ENCODE measurements at regions not wholly inside any gene's neighbourhood (a gene's known extent, or its start where the extent isn't known, plus 50 kb on each side); places are given as distances from the start of the nearest gene placed in this dataset.

DNA sequence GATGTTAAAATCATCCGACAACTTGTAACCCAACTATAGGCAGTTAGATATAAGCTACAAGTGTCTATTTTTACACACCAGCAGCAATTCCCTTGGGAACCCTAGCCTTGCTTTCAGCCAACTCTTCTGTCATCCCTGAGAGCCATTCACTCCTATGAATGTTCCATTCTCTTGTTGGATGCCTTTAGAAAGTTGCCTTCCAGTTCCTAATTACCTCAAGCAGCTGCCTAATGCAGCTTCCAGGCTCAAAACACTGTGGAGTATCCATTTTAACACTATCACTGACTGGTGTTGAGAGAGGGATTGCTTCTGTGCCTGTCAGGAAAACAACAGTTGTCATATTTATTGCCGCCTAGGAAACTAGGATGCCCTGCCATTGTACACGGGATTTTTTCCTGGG is 402.0 kb upstream of the ACVR2A start:
- TF ChIP-seq, protein P1, sequence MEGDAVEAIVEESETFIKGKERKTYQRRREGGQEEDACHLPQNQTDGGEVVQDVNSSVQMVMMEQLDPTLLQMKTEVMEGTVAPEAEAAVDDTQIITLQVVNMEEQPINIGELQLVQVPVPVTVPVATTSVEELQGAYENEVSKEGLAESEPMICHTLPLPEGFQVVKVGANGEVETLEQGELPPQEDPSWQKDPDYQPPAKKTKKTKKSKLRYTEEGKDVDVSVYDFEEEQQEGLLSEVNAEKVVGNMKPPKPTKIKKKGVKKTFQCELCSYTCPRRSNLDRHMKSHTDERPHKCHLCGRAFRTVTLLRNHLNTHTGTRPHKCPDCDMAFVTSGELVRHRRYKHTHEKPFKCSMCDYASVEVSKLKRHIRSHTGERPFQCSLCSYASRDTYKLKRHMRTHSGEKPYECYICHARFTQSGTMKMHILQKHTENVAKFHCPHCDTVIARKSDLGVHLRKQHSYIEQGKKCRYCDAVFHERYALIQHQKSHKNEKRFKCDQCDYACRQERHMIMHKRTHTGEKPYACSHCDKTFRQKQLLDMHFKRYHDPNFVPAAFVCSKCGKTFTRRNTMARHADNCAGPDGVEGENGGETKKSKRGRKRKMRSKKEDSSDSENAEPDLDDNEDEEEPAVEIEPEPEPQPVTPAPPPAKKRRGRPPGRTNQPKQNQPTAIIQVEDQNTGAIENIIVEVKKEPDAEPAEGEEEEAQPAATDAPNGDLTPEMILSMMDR (IDR thresholded peaks at IDR 0.05; ENCODE audit: extremely low read depth, insufficient read depth, missing control alignments): no peak
- DNase-seq (ENCODE audit: low spot score): no peak
- in situ Hi-C loops (cut with MboI; ENCODE audit: low pct_unique_long_range_greater_than_20kb, low sequenced_read_pairs, unreplicated experiment): no loop called here

DNA sequence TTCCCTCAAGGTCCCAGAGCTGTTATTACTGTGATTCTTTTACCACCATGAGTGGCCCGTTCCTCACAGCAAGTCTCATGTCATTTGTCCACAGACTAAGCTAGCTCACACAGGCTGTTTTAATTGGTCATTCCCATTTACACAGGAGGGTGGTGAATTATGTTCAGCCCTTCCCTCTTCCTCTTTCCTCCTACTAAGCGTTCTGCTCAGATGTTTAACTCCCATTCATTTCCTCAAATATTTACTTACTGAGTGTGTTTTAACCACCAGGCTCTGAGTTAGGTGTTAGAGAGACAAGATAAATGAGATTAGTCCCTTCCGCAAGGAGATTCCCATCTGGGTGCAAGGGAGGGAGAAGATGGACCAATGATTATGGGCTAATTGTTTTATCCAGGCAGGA is 403.6 kb upstream of the ACVR2A start:
- TF ChIP-seq, protein P1 (IDR thresholded peaks at IDR 0.05; ENCODE audit: extremely low read depth, insufficient read depth, missing control alignments): no peak
- in situ Hi-C loops (cut with MboI; ENCODE audit: low pct_unique_long_range_greater_than_20kb, low sequenced_read_pairs, unreplicated experiment): no loop called here
- DNase-seq (ENCODE audit: low spot score): no peak

DNA sequence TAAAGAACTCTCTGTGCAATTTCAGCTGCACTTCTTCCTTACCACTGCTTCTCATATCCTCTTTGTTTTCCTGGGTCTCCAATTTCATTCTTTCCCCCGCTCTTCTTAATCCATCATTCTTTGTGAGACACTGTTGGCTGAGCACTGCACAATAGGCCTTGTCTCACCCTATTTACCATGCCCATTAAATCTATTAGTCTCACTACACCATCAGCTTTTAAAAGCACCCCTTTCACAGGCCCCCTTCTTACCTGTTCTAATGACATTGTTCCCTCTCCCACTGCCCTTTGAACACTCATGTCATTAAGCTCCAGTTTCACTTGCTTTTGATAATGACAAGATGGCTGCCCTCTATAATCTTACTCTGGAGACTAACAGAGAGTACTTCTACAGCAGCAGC is 404.1 kb upstream of the ACVR2A start:
- DNase-seq (ENCODE audit: low spot score): no peak
- TF ChIP-seq, protein P1 (IDR thresholded peaks at IDR 0.05; ENCODE audit: extremely low read depth, insufficient read depth, missing control alignments): no peak
- in situ Hi-C loops (cut with MboI; ENCODE audit: low pct_unique_long_range_greater_than_20kb, low sequenced_read_pairs, unreplicated experiment): no loop called here

DNA sequence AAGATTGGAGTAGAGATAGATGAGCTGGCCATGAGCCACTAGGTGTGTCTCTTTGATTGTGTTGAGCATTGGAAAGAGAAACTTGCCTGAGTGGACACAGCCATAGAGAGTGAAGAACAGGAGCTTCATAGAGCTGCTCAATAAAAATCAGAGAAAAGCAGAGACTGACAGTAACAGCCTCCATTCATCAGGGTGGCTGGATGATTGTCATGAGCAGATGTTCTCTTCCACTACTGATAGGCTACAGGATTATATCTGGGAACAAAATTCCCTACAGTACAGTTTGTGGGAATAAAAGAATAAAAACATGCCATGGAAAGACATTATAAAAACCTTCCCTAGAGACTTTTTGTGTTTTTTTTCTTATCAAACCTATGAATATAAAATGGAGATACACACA is 404.8 kb upstream of the ACVR2A start:
- TF ChIP-seq, protein P1 (IDR thresholded peaks at IDR 0.05; ENCODE audit: extremely low read depth, insufficient read depth, missing control alignments): no peak
- in situ Hi-C loops (cut with MboI; ENCODE audit: low pct_unique_long_range_greater_than_20kb, low sequenced_read_pairs, unreplicated experiment): no loop called here
- DNase-seq (ENCODE audit: low spot score): no peak

DNA sequence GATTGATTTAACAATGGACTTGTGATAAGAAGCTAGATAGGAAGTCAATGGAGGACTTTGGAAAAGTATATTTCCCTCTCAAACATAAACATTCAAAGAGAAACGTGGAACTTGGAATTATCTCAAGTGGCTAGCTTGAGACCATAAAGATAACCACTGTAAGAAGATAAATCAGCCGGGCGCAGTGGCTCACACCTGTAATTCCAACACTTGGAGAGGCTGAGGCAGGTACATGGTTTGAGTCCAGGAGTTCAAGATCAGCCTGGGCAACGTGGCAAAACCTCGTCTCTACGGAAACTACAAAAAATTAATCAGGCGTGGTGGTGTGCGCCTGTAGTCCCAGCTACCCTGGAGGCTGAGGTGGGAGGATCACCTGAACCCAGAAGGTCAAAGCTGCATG is 405.9 kb upstream of the ACVR2A start:
- no peak for DNase-seq (ENCODE audit: low spot score)
- in situ Hi-C loops (cut with MboI; ENCODE audit: low pct_unique_long_range_greater_than_20kb, low sequenced_read_pairs, unreplicated experiment): no loop called here
- TF ChIP-seq, protein P1 (IDR thresholded peaks at IDR 0.05; ENCODE audit: extremely low read depth, insufficient read depth, missing control alignments): no peak

DNA sequence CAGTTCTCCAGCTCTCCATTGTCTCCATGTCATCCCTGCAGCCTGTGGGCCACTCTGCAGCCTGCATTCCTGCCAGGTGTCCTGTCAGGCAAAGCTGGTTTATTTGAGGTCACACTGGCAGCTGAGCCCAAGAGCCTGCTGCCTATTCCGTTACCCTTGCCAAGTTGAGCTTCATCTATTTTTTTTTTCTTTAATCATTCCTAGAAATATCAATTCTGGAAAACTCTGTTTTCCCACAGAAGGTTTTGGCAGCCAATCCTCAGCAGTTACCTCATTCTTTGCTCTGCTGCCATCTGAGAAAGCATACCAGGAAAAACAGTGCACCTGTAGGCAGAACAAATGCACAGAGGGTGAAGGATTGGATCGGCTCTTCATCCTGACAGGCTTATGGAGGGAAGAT is 411.0 kb upstream of the ACVR2A start:
- TF ChIP-seq, protein P1 (IDR thresholded peaks at IDR 0.05; ENCODE audit: extremely low read depth, insufficient read depth, missing control alignments): no peak
- no peak for DNase-seq (ENCODE audit: low spot score)
- in situ Hi-C loops (cut with MboI; ENCODE audit: low pct_unique_long_range_greater_than_20kb, low sequenced_read_pairs, unreplicated experiment): no loop called here

DNA sequence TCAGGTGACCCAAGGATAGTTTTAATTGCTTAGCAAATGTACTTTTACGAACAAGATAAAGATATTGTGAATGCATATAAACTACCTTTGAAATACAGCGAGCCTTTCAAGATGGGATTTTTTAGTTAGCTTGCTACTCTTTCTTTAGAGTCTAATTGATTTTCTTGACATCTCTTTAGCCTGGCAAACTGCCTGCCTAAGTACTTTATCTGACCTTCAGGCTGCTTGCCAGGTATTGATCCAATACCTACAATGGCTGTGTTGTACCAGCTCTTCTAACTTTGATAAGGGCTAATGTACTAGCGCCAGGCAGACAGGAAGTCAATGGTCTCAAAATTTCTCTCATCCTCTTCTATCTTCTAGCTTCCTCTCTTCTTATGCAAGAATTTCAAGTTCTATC is 414.4 kb upstream of the ACVR2A start:
- in situ Hi-C loops (cut with MboI; ENCODE audit: low pct_unique_long_range_greater_than_20kb, low sequenced_read_pairs, unreplicated experiment): no loop called here
- no peak for DNase-seq (ENCODE audit: low spot score)

More for the DNA sequence above, 414.4 kb upstream of the ACVR2A start:
- TF ChIP-seq, protein P1 (IDR thresholded peaks at IDR 0.05; ENCODE audit: extremely low read depth, insufficient read depth, missing control alignments): no peak

Data from GM13977 (cell line).